RWPE2 (cell line): ENCODE measurements at regions not wholly inside any gene's neighbourhood (a gene's known extent, or its start where the extent isn't known, plus 50 kb on each side); places are given as distances from the start of the nearest gene placed in this dataset.

Experiments
- ATAC-seq: fragments of 200-7000 bp; cut with Tn5 transposase; 3 replicates; pipeline ENCODE4 v1.9.1; 2021; ENCODE audit warnings: low read depth
- DNase-seq: peaks from one replicate; pipeline ENCODE4 v3.0.0-alpha.2; 2020; ENCODE audit warnings: low spot score
- H3K27ac ChIP-seq: fragments of 450-650 bp; 2 replicates; pipeline ENCODE4 v1.5.1; 2017; ENCODE audit warnings: mild to moderate bottlenecking; ENCODE audit not compliant: poor library complexity, severe bottlenecking
- H3K27me3 ChIP-seq: fragments of 250-450 bp; sonication (Bioruptor Pico); 2 replicates; pipeline ENCODE4 v1.5.1; 2021; ENCODE audit warnings: mild to moderate bottlenecking, moderate library complexity; ENCODE audit not compliant: insufficient read depth, poor library complexity, severe bottlenecking
- H3K36me3 ChIP-seq: fragments of 250-450 bp; sonication (Bioruptor Pico); 2 replicates; pipeline ENCODE4 v1.5.1; 2020; ENCODE audit warnings: low read depth, mild to moderate bottlenecking, moderate library complexity
- H3K4me1 ChIP-seq: fragments of 250-450 bp; sonication (Bioruptor Pico); 2 replicates; pipeline ENCODE4 v1.5.1; 2021; ENCODE audit warnings: mild to moderate bottlenecking, moderate library complexity; ENCODE audit not compliant: insufficient read depth, poor library complexity, severe bottlenecking
- H3K4me3 ChIP-seq: fragments of 250-450 bp; sonication (Bioruptor Pico); 2 replicates; pipeline ENCODE4 v1.5.1; 2021; ENCODE audit warnings: mild to moderate bottlenecking, moderate library complexity; ENCODE audit not compliant: severe bottlenecking
- H3K9me3 ChIP-seq: fragments of 250-450 bp; sonication (Bioruptor Pico); 2 replicates; pipeline ENCODE4 v1.5.1; 2021; ENCODE audit warnings: mild to moderate bottlenecking, moderate library complexity; ENCODE audit not compliant: severe bottlenecking
- TF ChIP-seq, protein P1 (sequence below): fragments of 450-650 bp; IDR thresholded peaks from one replicate; pipeline ENCODE4 v1.5.1; 2017; ENCODE audit warnings: mild to moderate bottlenecking, moderate library complexity; ENCODE audit not compliant: poor library complexity, severe bottlenecking

DNA sequence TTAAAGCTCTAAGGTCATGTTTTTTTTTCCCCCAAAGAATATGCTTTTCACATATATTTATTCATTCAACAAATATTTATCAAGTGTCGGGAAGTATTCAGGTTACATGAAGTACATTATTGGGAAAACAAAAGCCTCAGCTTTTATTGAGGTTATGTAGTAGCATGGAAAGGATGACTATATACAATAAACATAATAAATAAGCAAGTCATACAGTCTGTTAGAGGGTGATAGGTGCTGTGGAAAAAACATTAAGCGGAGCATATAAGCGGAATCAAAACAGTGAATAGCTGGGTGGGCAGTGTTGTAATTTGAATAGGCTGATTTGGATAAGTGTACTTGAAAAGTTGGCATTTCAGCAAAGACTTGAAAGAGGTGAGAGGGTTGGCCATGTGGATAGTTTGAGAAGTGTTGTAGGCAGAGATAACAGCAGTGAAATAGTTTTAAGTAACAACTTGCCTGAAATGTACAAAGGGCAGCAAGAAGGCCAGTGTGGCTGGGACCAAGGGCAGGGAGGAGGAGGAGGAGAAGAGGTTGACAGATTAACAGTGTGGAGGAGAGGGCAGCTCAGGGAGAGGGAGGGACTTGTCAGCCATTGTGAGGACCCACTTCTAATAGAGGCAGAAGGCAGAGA is 558.7 kb downstream of the SPRY1 start:
- no peak for ATAC-seq

DNA sequence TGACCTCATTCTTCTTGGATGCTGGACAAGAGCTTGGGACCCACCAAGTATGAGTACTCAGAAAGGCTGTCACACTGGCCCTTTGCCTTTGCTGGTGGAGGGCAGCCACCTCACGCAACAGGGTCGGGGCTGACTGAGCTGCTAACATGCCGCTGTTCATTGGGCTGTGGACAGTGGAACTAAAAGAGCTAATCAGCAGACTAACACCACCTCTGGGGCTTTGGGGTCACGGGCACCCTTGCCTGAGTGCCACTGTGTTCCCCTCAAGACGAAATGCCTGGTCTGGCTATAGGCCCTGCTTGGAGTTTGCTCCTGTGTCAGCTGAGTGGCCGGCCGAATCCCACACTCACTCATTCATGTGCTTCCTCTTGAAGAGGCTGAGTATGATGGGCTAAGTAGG is 559.6 kb downstream of the SPRY1 start:
- no peaks in the 10 kb centered on the region for H3K4me1 ChIP-seq
- no peaks in the 10 kb centered on the region for H3K36me3 ChIP-seq
- H3K27ac ChIP-seq = no peak overlapping the region
- no peaks in the 10 kb centered on the region for H3K9me3 ChIP-seq
- DNase-seq (no peak), ATAC-seq (no peak)
- H3K27me3 ChIP-seq = no peaks in the 10 kb centered on the region
- H3K4me3 ChIP-seq = no peak overlapping the region
- TF ChIP-seq, protein P1, sequence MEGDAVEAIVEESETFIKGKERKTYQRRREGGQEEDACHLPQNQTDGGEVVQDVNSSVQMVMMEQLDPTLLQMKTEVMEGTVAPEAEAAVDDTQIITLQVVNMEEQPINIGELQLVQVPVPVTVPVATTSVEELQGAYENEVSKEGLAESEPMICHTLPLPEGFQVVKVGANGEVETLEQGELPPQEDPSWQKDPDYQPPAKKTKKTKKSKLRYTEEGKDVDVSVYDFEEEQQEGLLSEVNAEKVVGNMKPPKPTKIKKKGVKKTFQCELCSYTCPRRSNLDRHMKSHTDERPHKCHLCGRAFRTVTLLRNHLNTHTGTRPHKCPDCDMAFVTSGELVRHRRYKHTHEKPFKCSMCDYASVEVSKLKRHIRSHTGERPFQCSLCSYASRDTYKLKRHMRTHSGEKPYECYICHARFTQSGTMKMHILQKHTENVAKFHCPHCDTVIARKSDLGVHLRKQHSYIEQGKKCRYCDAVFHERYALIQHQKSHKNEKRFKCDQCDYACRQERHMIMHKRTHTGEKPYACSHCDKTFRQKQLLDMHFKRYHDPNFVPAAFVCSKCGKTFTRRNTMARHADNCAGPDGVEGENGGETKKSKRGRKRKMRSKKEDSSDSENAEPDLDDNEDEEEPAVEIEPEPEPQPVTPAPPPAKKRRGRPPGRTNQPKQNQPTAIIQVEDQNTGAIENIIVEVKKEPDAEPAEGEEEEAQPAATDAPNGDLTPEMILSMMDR = no peak

More for the DNA sequence above, 558.7 kb downstream of the SPRY1 start:
- H3K9me3 ChIP-seq = no peaks in the 10 kb centered on the region
- no peaks in the 10 kb centered on the region for H3K4me1 ChIP-seq
- TF ChIP-seq, protein P1 = no peak
- H3K27ac ChIP-seq = no peak overlapping the region
- DNase-seq = no peak
- no peaks in the 10 kb centered on the region for H3K36me3 ChIP-seq
- H3K4me3 ChIP-seq = no peak overlapping the region
- no peaks in the 10 kb centered on the region for H3K27me3 ChIP-seq

DNA sequence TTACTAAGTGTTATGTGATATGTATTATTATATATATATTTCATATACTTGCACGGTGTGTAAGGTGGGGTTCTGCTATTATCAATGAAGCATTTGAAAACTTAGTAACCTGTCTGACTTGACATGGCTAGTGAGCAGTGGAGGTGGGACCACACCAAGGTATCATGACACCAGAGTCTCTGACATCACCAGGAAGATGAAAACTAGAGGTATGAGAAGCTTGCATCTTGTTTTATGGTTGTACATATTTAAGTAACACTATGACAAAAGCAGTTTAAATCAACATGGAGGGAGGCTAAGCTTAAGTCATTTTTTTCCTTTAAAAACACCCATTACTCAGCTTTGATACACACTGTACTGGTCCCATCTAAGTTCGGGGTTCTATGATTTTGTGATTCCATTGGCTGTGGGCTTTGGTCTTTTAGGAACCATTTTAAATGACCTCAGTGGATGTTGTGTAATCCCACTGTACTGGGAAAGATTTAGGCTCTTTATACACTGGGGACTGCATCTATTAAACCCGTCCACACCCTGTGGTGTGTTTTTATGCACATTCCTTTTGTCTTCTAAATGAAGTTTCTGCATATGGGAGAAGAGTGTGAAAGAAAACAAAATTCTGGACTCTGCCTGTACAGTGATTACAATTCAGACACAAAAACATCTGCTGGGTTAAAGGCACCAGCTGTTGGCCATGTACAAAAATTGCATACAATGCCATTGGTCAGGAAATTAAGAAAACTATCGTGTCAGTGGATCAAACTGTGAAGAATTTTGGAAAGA is 570.6 kb downstream of the SPRY1 start:
- no peaks in the 10 kb centered on the region for H3K4me1 ChIP-seq
- H3K27me3 ChIP-seq = no peaks in the 10 kb centered on the region
- TF ChIP-seq, protein P1 = no peak
- H3K36me3 ChIP-seq = no peaks in the 10 kb centered on the region
- no peak for ATAC-seq
- no peak overlapping the region for H3K27ac ChIP-seq
- DNase-seq = no peak
- no peaks in the 10 kb centered on the region for H3K9me3 ChIP-seq
- H3K4me3 ChIP-seq = no peak overlapping the region

DNA sequence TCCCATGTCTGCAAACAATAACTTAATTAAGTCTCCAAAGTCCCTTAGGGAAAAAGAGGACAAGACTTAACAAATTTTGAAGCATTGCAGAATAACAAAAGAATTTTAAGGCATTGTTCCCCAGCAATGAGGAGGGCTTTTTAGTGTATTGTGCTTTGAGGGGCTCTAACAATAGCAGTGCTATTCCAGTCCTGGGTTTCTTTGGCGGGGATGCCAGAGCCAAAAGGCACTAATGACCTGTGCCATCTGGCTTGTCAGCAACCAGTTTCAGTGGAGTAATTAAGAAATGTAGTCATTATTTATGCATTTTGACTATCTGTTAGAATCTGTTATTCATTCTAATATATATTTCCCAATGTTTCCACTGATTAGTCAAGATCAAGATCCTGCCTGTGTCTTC is 575.4 kb downstream of the SPRY1 start:
- ATAC-seq (no peak), DNase-seq (no peak)
- Histone ChIP-seq H3K9me3 (no peaks in the 10 kb centered on the region), H3K4me1 (no peaks in the 10 kb centered on the region), H3K36me3 (no peaks in the 10 kb centered on the region), H3K27ac (no peak overlapping the region), H3K27me3 (no peaks in the 10 kb centered on the region), H3K4me3 (no peak overlapping the region)
- TF ChIP-seq, protein P1 = no peak
